ENCODE measurements at regions not wholly inside any gene's neighbourhood (a gene's known extent, or its start where the extent isn't known, plus 50 kb on each side); places are given as distances from the start of the nearest gene placed in this dataset.

GRCh38 chr16:55144651-55145050 lies 179.4 kb upstream of the IRX6 start:
- Mint-ChIP-seq H3K4me3 (no peak overlapping the region), H3K27ac (no peak overlapping the region), H3K4me1 (ENCODE audit: low read depth) (no peaks in the 10 kb centered on the region), H3K36me3 (ENCODE audit: low read depth) (no peaks in the 10 kb centered on the region), H3K27me3 (no peaks in the 10 kb centered on the region), H3K9me3 (no peaks in the 10 kb centered on the region)
- intact Hi-C loops (cut with micrococcal nuclease) = no loop called here

GRCh38 chr16:55145771-55146603 lies 178.0 kb upstream of the IRX6 start:
- Mint-ChIP-seq H3K27me3 (no peaks in the 10 kb centered on the region), H3K9me3 (no peaks in the 10 kb centered on the region), H3K4me3 (no peak overlapping the region), H3K36me3 (ENCODE audit: low read depth) (no peaks in the 10 kb centered on the region), H3K4me1 (ENCODE audit: low read depth) (no peaks in the 10 kb centered on the region), H3K27ac (no peak overlapping the region)
- intact Hi-C loops (cut with micrococcal nuclease) = no loop called here

- Mint-ChIP-seq H3K27ac (no peak overlapping the region), H3K4me3 (no peak overlapping the region), H3K36me3 (ENCODE audit: low read depth) (no peaks in the 10 kb centered on the region), H3K27me3 (no peaks in the 10 kb centered on the region), H3K9me3 (no peaks in the 10 kb centered on the region), H3K4me1 (ENCODE audit: low read depth) (no peaks in the 10 kb centered on the region)
- intact Hi-C loops (cut with micrococcal nuclease) = no loop called here
Observed at GRCh38 chr16:55146966-55147365, 177.0 kb upstream of the IRX6 start.

- H3K9me3 Mint-ChIP-seq = no peaks in the 10 kb centered on the region
- H3K4me1 Mint-ChIP-seq (ENCODE audit: low read depth) = no peaks in the 10 kb centered on the region
- no peaks in the 10 kb centered on the region for H3K27me3 Mint-ChIP-seq
- no peak overlapping the region for H3K27ac Mint-ChIP-seq
- H3K4me3 Mint-ChIP-seq = no peak overlapping the region
- intact Hi-C loops (cut with micrococcal nuclease) = no loop called here
- no peaks in the 10 kb centered on the region for H3K36me3 Mint-ChIP-seq (ENCODE audit: low read depth)
Observed at GRCh38 chr16:55147396-55147795, 176.6 kb upstream of the IRX6 start.

GRCh38 chr16:55149622-55150021 lies 174.4 kb upstream of the IRX6 start:
- H3K27ac Mint-ChIP-seq = no peak overlapping the region
- intact Hi-C loops (cut with micrococcal nuclease) = no loop called here
- H3K4me1 Mint-ChIP-seq (ENCODE audit: low read depth) = no peaks in the 10 kb centered on the region
- no peaks in the 10 kb centered on the region for H3K9me3 Mint-ChIP-seq
- no peak overlapping the region for H3K4me3 Mint-ChIP-seq
- H3K36me3 Mint-ChIP-seq (ENCODE audit: low read depth) = no peaks in the 10 kb centered on the region
- peaks cover 5% of the 10 kb centered on the region for H3K27me3 Mint-ChIP-seq

- Mint-ChIP-seq H3K4me1 (ENCODE audit: low read depth) (no peaks in the 10 kb centered on the region), H3K27ac (no peak overlapping the region), H3K9me3 (no peaks in the 10 kb centered on the region), H3K36me3 (ENCODE audit: low read depth) (no peaks in the 10 kb centered on the region), H3K4me3 (no peak overlapping the region), H3K27me3 (peaks cover 5% of the 10 kb centered on the region)
- intact Hi-C loops (cut with micrococcal nuclease) = no loop called here
Observed at GRCh38 chr16:55151561-55152305, 172.3 kb upstream of the IRX6 start.

GRCh38 chr16:55152875-55153390 lies 171.1 kb upstream of the IRX6 start:
- no peaks in the 10 kb centered on the region for H3K9me3 Mint-ChIP-seq
- intact Hi-C loops (cut with micrococcal nuclease) = no loop called here
- H3K27me3 Mint-ChIP-seq = peaks cover 5% of the 10 kb centered on the region
- no peaks in the 10 kb centered on the region for H3K36me3 Mint-ChIP-seq (ENCODE audit: low read depth)
- H3K4me3 Mint-ChIP-seq = no peak overlapping the region
- no peak overlapping the region for H3K27ac Mint-ChIP-seq
- H3K4me1 Mint-ChIP-seq (ENCODE audit: low read depth) = no peaks in the 10 kb centered on the region

GRCh38 chr16:55154262-55154661 lies 169.7 kb upstream of the IRX6 start:
- H3K9me3 Mint-ChIP-seq = no peaks in the 10 kb centered on the region
- no peak overlapping the region for H3K27ac Mint-ChIP-seq
- H3K36me3 Mint-ChIP-seq (ENCODE audit: low read depth) = no peaks in the 10 kb centered on the region
- intact Hi-C loops (cut with micrococcal nuclease) = no loop called here
- peaks cover 5% of the 10 kb centered on the region for H3K27me3 Mint-ChIP-seq
- H3K4me1 Mint-ChIP-seq (ENCODE audit: low read depth) = no peaks in the 10 kb centered on the region
- H3K4me3 Mint-ChIP-seq = no peak overlapping the region

GRCh38 chr16:55154956-55155355 lies 169.0 kb upstream of the IRX6 start:
- Mint-ChIP-seq H3K9me3 (no peaks in the 10 kb centered on the region), H3K4me1 (ENCODE audit: low read depth) (no peaks in the 10 kb centered on the region), H3K4me3 (no peak overlapping the region), H3K27ac (no peak overlapping the region), H3K36me3 (ENCODE audit: low read depth) (no peaks in the 10 kb centered on the region), H3K27me3 (peaks cover 5% of the 10 kb centered on the region)
- intact Hi-C loops (cut with micrococcal nuclease) = no loop called here

GRCh38 chr16:55155815-55156214 lies 168.2 kb upstream of the IRX6 start:
- H3K36me3 Mint-ChIP-seq (ENCODE audit: low read depth) = no peaks in the 10 kb centered on the region
- H3K4me1 Mint-ChIP-seq (ENCODE audit: low read depth) = no peaks in the 10 kb centered on the region
- peaks cover 5% of the 10 kb centered on the region for H3K27me3 Mint-ChIP-seq
- intact Hi-C loops (cut with micrococcal nuclease) = no loop called here
- H3K9me3 Mint-ChIP-seq = no peaks in the 10 kb centered on the region
- no peak overlapping the region for H3K4me3 Mint-ChIP-seq
- no peak overlapping the region for H3K27ac Mint-ChIP-seq

GRCh38 chr16:55169780-55170179 lies 154.2 kb upstream of the IRX6 start:
- H3K4me1 Mint-ChIP-seq (ENCODE audit: low read depth) = no peaks in the 10 kb centered on the region
- no peak overlapping the region for H3K27ac Mint-ChIP-seq
- H3K4me3 Mint-ChIP-seq = no peak overlapping the region
- H3K9me3 Mint-ChIP-seq = no peaks in the 10 kb centered on the region
- no peaks in the 10 kb centered on the region for H3K27me3 Mint-ChIP-seq
- intact Hi-C loops (cut with micrococcal nuclease) = no loop called here
- no peaks in the 10 kb centered on the region for H3K36me3 Mint-ChIP-seq (ENCODE audit: low read depth)

- Mint-ChIP-seq H3K4me3 (no peak overlapping the region), H3K9me3 (no peaks in the 10 kb centered on the region), H3K27me3 (no peaks in the 10 kb centered on the region), H3K36me3 (ENCODE audit: low read depth) (no peaks in the 10 kb centered on the region), H3K27ac (no peak overlapping the region), H3K4me1 (ENCODE audit: low read depth) (no peaks in the 10 kb centered on the region)
- intact Hi-C loops (cut with micrococcal nuclease) = no loop called here
Observed at GRCh38 chr16:55171241-55171640, 152.8 kb upstream of the IRX6 start.

- Mint-ChIP-seq H3K4me3 (no peak overlapping the region), H3K36me3 (ENCODE audit: low read depth) (no peaks in the 10 kb centered on the region)
Observed at GRCh38 chr16:55175389-55175788, 148.6 kb upstream of the IRX6 start.

GRCh38 chr16:55176901-55177300 lies 147.1 kb upstream of the IRX6 start:
- Mint-ChIP-seq H3K4me3 (no peak overlapping the region), H3K36me3 (ENCODE audit: low read depth) (no peaks in the 10 kb centered on the region), H3K4me1 (ENCODE audit: low read depth) (no peaks in the 10 kb centered on the region), H3K27me3 (no peaks in the 10 kb centered on the region), H3K9me3 (no peaks in the 10 kb centered on the region), H3K27ac (no peak overlapping the region)
- intact Hi-C loops (cut with micrococcal nuclease) = no loop called here

More at GRCh38 chr16:55175389-55175788, 148.6 kb upstream of the IRX6 start:
- Mint-ChIP-seq H3K9me3 (no peaks in the 10 kb centered on the region), H3K27ac (no peak overlapping the region), H3K4me1 (ENCODE audit: low read depth) (no peaks in the 10 kb centered on the region), H3K27me3 (no peaks in the 10 kb centered on the region)
- intact Hi-C loops (cut with micrococcal nuclease) = no loop called here
